ENCODE measurements at regions not wholly inside any gene's neighbourhood (a gene's known extent, or its start where the extent isn't known, plus 50 kb on each side); places are given as distances from the start of the nearest gene placed in this dataset.
A peak's percentile ranks its signal among the peaks of the same experiment; 100 is the strongest.

DNA sequence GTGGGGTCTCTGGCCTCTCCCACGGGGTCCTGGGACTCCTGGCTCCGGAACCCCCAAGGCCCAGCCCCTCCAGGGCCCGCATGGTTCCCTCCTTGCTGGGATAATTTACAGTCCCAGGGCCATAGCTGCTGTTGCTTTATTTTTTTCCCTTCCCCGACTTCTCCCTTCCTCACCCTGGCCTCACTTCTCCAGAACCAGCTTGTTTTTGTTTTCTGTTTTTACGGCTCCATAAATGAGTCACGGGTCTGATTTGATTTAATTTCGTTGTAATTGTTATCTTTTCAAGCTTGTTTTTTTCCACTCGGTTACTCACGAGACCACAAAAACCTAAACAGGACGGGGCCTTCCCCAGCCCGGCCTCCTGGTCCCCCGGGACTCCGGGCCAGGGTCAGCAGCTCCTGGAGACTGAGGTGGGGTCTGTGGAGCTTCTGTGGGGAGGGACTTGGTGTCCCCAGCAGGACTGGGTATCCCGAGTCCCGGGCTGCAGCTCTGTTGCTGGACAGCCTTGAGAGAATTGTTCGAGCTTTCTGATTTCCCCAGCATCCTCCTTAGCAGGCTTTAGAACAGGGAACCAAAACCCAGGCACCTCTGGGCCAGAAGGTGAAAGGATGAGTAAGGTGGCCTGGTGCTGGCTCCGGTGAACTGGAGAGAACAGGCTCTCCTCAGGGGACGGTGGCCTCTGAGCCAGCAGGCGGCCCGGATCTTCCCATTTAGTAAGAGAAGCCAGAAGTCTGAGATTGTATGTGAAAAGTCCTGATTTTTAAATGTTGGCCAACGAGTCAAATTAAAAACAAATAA is 94.9 kb downstream of the CEBPB start:
- Histone ChIP-seq H3K4me1 (ENCODE audit: insufficient read depth, low read length) (peaks cover 23% of the 10 kb centered on the region), H3K27ac (ENCODE audit: low read length) (no peak overlapping the region), H3K9me2 (replicated peaks; ENCODE audit: low read length) (no peaks in the 10 kb centered on the region), H3K4me3 (ENCODE audit: low read length) (no peak overlapping the region), H3K27me3 (ENCODE audit: low read length) (no peaks in the 10 kb centered on the region), H3K36me3 (ENCODE audit: low read depth, low read length) (no peaks in the 10 kb centered on the region), H3K79me2 (ENCODE audit: low read length) (no peaks in the 10 kb centered on the region), H3K9me3 (ENCODE audit: low read length) (no peaks in the 10 kb centered on the region), H4K20me1 (ENCODE audit: low read length) (no peaks in the 10 kb centered on the region), H2AFZ (ENCODE audit: low read length) (peak overlapping the region; percentile 58), H3K4me2 (ENCODE audit: low read length) (no peak overlapping the region), H3F3A (ENCODE audit: low read length, unreplicated experiment) (no peaks in the 10 kb centered on the region), H3K9ac (ENCODE audit: low read length) (no peak overlapping the region)
- CTCF ChIA-PET = no interaction called here
- BruUV-seq (replicated peaks) = no TSS peak
- TF ChIP-seq EZH2 (IDR thresholded peaks at IDR 0.05; ENCODE audit: low read length, unreplicated experiment) = no peak
- TF ChIP-seq, protein P1, sequence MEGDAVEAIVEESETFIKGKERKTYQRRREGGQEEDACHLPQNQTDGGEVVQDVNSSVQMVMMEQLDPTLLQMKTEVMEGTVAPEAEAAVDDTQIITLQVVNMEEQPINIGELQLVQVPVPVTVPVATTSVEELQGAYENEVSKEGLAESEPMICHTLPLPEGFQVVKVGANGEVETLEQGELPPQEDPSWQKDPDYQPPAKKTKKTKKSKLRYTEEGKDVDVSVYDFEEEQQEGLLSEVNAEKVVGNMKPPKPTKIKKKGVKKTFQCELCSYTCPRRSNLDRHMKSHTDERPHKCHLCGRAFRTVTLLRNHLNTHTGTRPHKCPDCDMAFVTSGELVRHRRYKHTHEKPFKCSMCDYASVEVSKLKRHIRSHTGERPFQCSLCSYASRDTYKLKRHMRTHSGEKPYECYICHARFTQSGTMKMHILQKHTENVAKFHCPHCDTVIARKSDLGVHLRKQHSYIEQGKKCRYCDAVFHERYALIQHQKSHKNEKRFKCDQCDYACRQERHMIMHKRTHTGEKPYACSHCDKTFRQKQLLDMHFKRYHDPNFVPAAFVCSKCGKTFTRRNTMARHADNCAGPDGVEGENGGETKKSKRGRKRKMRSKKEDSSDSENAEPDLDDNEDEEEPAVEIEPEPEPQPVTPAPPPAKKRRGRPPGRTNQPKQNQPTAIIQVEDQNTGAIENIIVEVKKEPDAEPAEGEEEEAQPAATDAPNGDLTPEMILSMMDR (conservative IDR thresholded peaks at IDR 0.05; ENCODE audit: low read depth, low read length) = no peak
- TF ChIP-seq EZH2phosphoT487 (IDR thresholded peaks at IDR 0.05; ENCODE audit: borderline replicate concordance, low read length) = no peak
- ATAC-seq (peak; percentile 27), DNase-seq (peak; percentile 34)
- POLR2A ChIA-PET (ENCODE audit: unreplicated experiment) = no interaction called here
- intact Hi-C loops (cut with micrococcal nuclease) = no loop called here

DNA sequence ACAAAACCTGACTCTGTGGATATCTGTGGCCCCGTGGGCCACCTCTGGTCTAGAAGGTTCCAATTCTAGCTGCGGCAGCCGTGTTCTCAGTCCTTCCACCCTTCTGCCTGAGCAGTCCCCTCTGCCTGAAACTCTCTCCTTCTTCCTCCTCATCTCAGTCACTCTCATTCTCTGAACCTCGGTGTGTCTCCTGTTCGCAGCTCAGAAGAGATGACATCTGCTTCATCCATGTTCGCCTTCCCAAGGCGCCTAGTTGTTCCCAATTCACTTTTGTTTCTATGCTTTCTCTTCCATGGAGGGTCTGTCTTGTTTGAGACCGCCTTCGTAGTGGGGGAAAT is 95.5 kb downstream of the CEBPB start:
- 0 out of 2 replicates have a peak overlapping the region, but pooled peaks have one; percentile 58 for H2AFZ ChIP-seq (ENCODE audit: low read length)
- no TSS peak for BruUV-seq (replicated peaks)
- intact Hi-C loops (cut with micrococcal nuclease) = no loop called here
- no peaks in the 10 kb centered on the region for H3K9me2 ChIP-seq (replicated peaks; ENCODE audit: low read length)
- DNase-seq = no peak
- no peak overlapping the region for H3K9ac ChIP-seq (ENCODE audit: low read length)
- ChIA-PET POLR2A (ENCODE audit: unreplicated experiment) (no interaction called here), CTCF (no interaction called here)
- no peak overlapping the region for H3K4me2 ChIP-seq (ENCODE audit: low read length)
- H3K4me3 ChIP-seq (ENCODE audit: low read length) = no peak overlapping the region
- no peak for TF ChIP-seq EZH2 (IDR thresholded peaks at IDR 0.05; ENCODE audit: low read length, unreplicated experiment)
- TF ChIP-seq EZH2phosphoT487 (IDR thresholded peaks at IDR 0.05; ENCODE audit: borderline replicate concordance, low read length) = no peak
- TF ChIP-seq, protein P1 (conservative IDR thresholded peaks at IDR 0.05; ENCODE audit: low read depth, low read length) = no peak
- peaks cover 23% of the 10 kb centered on the region for H3K4me1 ChIP-seq (ENCODE audit: insufficient read depth, low read length)
- no peaks in the 10 kb centered on the region for H3K9me3 ChIP-seq (ENCODE audit: low read length)
- no peak overlapping the region for H3K27ac ChIP-seq (ENCODE audit: low read length)
- no peaks in the 10 kb centered on the region for H3K27me3 ChIP-seq (ENCODE audit: low read length)
- H3K36me3 ChIP-seq (ENCODE audit: low read depth, low read length) = no peaks in the 10 kb centered on the region
- no peaks in the 10 kb centered on the region for H3F3A ChIP-seq (ENCODE audit: low read length, unreplicated experiment)
- H4K20me1 ChIP-seq (ENCODE audit: low read length) = no peaks in the 10 kb centered on the region
- no peaks in the 10 kb centered on the region for H3K79me2 ChIP-seq (ENCODE audit: low read length)
- ATAC-seq = no peak

GRCh38 chr20:50286609-50287008 is 96.0 kb downstream of the CEBPB start:
- no peak overlapping the region for H3K9ac ChIP-seq (ENCODE audit: low read length)
- H2AFZ ChIP-seq (ENCODE audit: low read length) = no peak overlapping the region
- H3K27me3 ChIP-seq (ENCODE audit: low read length) = no peaks in the 10 kb centered on the region
- BruUV-seq (replicated peaks) = no TSS peak
- no peaks in the 10 kb centered on the region for H3K9me2 ChIP-seq (replicated peaks; ENCODE audit: low read length)
- DNase-seq = peak; percentile 46
- H3K9me3 ChIP-seq (ENCODE audit: low read length) = no peaks in the 10 kb centered on the region
- H4K20me1 ChIP-seq (ENCODE audit: low read length) = no peaks in the 10 kb centered on the region
- H3F3A ChIP-seq (ENCODE audit: low read length, unreplicated experiment) = no peaks in the 10 kb centered on the region
- no peaks in the 10 kb centered on the region for H3K36me3 ChIP-seq (ENCODE audit: low read depth, low read length)
- intact Hi-C loops (cut with micrococcal nuclease) = no loop called here
- no peak overlapping the region for H3K27ac ChIP-seq (ENCODE audit: low read length)
- TF ChIP-seq, protein P1 (conservative IDR thresholded peaks at IDR 0.05; ENCODE audit: low read depth, low read length) = no peak
- no peak for TF ChIP-seq EZH2 (IDR thresholded peaks at IDR 0.05; ENCODE audit: low read length, unreplicated experiment)
- no peak for TF ChIP-seq EZH2phosphoT487 (IDR thresholded peaks at IDR 0.05; ENCODE audit: borderline replicate concordance, low read length)
- no peak for ATAC-seq
- H3K4me2 ChIP-seq (ENCODE audit: low read length) = no peak overlapping the region
- ChIA-PET POLR2A (ENCODE audit: unreplicated experiment) (no interaction called here), CTCF (no interaction called here)
- no peaks in the 10 kb centered on the region for H3K79me2 ChIP-seq (ENCODE audit: low read length)
- H3K4me1 ChIP-seq (ENCODE audit: insufficient read depth, low read length) = peaks cover 23% of the 10 kb centered on the region
- no peak overlapping the region for H3K4me3 ChIP-seq (ENCODE audit: low read length)
